ENCODE measurements at regions not wholly inside any gene's neighbourhood (a gene's known extent, or its start where the extent isn't known, plus 50 kb on each side); places are given as distances from the start of the nearest gene placed in this dataset.

GRCh38 chr20:39897781-39898466, 791.1 kb downstream of the MAFB start:
- no peak for TF ChIP-seq CTCF (IDR thresholded peaks at IDR 0.05)
- no peak for DNase-seq (ENCODE audit: low spot score)
- no peak overlapping the region for H3K4me3 ChIP-seq
- no peak overlapping the region for H3K27ac ChIP-seq

- H3K27ac ChIP-seq, result no peak overlapping the region
- H3K4me3 ChIP-seq, result no peak overlapping the region
- DNase-seq (ENCODE audit: low spot score), result no peak
- TF ChIP-seq CTCF (IDR thresholded peaks at IDR 0.05), result no peak
Observed at GRCh38 chr20:39897058-39897457, 792.0 kb downstream of the MAFB start.

- Histone ChIP-seq H3K27ac (no peak overlapping the region), H3K4me3 (no peak overlapping the region)
- no peak for DNase-seq (ENCODE audit: low spot score)
- TF ChIP-seq CTCF (IDR thresholded peaks at IDR 0.05), result no peak
Observed at GRCh38 chr20:39894067-39894466, 795.0 kb downstream of the MAFB start.

GRCh38 chr20:39893003-39893685, 795.9 kb downstream of the MAFB start:
- TF ChIP-seq CTCF (IDR thresholded peaks at IDR 0.05), result no peak
- no peak overlapping the region for H3K4me3 ChIP-seq
- no peak for DNase-seq (ENCODE audit: low spot score)
- no peak overlapping the region for H3K27ac ChIP-seq

GRCh38 chr20:39890697-39891096, 798.3 kb downstream of the MAFB start:
- Histone ChIP-seq H3K4me3 (no peak overlapping the region), H3K27ac (no peak overlapping the region)
- no peak for TF ChIP-seq CTCF (IDR thresholded peaks at IDR 0.05)
- DNase-seq (ENCODE audit: low spot score), result no peak

- Histone ChIP-seq H3K4me3 (no peak overlapping the region), H3K27ac (no peak overlapping the region)
- DNase-seq (ENCODE audit: low spot score), result no peak
- no peak for TF ChIP-seq CTCF (IDR thresholded peaks at IDR 0.05)
Observed at GRCh38 chr20:39888310-39888709, 800.7 kb downstream of the MAFB start.

- no peak for TF ChIP-seq CTCF (IDR thresholded peaks at IDR 0.05)
- peak overlapping the region in 1 of 2 donors; percentile 61 for H3K27ac ChIP-seq
- DNase-seq (ENCODE audit: low spot score), result no peak
- H3K4me3 ChIP-seq, result no peak overlapping the region
Observed at GRCh38 chr20:39886650-39887190, 802.3 kb downstream of the MAFB start.

All from coronary artery (tissue), 2 donors.